HG03064 (cell line): ENCODE measurements at regions not wholly inside any gene's neighbourhood (a gene's known extent, or its start where the extent isn't known, plus 50 kb on each side); places are given as distances from the start of the nearest gene placed in this dataset.

Experiments used
- ATAC-seq: cut with Tn5 transposase; IDR thresholded peaks from one replicate; pipeline ENCODE4 v1.9.1; 2021; ENCODE audit warnings: low read depth; ENCODE audit not compliant: unreplicated experiment

- ATAC-seq, result no peak
Measured at GRCh38 chr3:113136071-113136470, 75.3 kb upstream of the BOC start.

DNA sequence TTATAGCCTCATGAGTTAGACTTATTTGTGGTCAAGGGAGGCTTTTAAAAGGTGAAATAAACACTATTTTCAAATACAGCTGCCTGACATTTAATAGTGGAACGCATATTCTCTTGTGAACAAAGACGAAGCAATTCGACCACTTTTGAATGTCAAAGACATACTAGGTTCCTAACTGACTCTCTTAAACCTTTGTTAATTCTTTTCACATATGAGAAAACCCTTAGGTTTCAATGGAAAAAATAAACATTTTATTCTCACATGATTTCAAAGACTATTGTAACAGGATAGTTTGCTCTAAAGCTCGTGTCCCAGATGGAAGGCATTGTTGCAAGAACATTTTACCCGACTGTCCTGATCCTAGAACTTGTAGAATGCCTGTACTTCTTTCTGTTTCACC is 74.8 kb upstream of the BOC start:
- no peak for ATAC-seq

GRCh38 chr3:113138839-113139743 is 72.3 kb upstream of the BOC start:
- ATAC-seq, result no peak

DNA sequence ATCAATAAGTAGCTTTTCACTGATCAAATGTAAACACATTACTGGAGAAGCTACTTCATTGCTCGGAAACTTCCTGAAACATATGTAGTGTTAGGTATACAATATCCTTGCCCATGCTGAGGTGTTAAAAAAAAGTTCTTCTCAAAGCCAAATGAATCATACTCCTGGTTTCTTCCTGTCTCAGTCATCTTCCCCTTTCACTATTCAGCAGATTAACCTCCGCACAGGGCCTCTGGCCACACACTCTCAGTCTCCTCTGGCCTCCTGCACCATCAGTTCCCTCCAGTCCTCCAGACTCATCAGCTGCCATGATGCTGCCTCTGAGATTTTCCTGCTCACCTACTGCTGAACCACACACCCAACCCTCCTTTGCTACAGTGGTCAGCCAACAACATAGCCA is 70.5 kb upstream of the BOC start:
- ATAC-seq, result no peak

DNA sequence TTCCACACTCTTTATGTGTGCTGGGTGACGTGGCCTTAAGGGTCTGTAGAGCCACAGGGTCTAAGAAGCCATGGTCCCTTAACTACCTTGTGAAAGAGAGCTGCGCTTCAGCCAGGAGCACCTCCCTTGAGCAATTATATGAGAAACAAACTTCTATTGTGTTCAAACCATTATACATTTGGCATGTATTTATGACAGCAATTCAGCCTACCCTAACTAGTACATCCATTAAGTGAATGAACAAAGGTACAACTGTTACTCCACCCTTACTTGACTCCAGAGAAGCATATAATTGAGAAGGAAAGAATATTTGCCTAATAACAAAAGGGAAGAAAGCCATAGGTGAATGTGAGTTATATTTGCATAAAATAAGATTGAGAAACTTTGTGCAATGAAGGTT is 69.8 kb upstream of the BOC start:
- ATAC-seq, result no peak

DNA sequence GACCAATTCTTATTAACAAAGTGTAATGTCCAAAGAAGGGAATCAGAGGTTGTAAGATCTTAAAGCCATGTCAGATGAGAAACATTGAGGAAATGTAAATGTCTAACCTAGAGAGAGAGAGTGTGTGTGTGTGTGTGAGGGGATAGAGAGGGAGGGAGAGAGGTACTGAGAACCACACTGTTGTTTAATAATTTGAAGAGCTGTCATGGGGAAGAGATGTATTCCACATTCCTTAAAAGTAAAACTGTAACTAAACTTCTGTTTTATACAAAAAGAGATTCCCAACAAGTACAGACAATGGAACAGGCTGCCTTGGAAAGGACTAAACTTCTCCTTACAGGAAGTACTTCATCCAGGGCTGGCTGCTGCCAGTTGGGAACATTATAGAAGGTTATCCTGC is 68.9 kb upstream of the BOC start:
- ATAC-seq, result no peak

DNA sequence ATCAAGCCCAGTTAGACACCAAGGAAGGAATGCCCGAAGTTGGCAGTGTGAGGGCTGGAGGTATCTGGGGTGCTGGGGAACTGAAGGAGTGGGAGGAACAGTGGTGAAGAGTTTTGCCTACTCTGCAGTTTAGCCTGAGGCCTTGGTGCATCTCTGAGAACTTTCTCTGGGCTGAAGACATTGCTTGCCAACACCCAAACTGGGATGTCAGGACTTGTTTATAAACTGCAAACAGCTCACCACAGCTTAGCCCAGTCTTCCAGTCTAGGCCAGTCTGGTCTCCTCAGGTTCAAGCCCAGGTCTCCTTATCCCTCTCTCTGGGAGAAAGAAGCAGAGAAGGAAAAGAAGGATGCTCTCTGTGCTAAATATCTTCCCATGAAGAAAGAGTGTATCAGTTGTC is 68.0 kb upstream of the BOC start:
- no peak for ATAC-seq

DNA sequence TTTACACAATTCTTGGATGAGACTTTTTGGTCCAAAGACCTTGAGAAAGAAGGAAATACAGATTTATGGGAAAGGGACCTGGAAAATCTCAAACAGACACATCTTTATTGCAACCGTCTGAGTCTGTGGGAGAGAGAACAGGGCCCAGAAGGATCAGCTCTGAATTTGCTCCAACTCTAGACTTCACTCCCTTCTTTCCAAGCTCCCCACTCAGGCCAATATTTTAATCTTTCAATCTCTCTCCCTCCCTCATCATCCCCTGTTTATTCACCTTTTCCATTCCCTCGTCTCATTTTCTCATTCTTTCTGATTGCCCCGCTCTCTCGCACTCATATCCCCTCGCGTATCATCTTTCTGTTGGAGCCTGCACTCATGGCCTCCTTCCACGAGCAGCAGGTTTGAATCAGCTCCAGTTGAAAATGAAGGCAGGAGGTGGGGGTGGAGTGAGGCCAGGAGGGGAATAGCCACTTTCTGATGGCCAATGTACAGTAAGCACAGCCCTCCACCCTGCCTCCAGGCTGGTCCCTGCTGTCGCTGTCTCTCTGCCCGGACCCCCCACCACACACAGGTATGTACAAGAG is 63.6 kb upstream of the BOC start:
- no peak for ATAC-seq

GRCh38 chr3:113148284-113148683 is 63.1 kb upstream of the BOC start:
- no peak for ATAC-seq

DNA sequence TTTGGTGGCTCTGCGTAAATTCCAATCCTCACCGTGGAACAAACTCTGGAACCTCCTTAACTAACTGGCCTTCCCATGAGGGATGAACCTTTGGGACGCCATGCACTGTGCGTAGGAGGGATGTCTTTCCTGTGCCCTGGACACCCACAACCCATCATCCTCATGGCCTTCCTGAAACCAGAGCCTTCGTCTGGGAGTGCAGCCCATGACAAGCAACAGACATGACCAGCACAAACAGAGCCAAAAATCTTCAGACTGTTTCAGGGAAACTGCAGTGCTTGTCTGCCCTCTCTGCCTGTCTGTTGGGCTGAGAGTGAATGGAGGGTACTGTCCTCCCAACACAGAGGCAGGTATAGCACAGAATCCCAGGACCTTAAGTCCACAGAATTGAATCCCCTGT is 61.1 kb upstream of the BOC start:
- no peak for ATAC-seq

- no peak for ATAC-seq
Measured at GRCh38 chr3:113151461-113152031, 59.8 kb upstream of the BOC start.

GRCh38 chr3:113152849-113153248 is 58.5 kb upstream of the BOC start:
- no peak for ATAC-seq

GRCh38 chr3:113153499-113154107 is 57.8 kb upstream of the BOC start:
- ATAC-seq, result no peak

DNA sequence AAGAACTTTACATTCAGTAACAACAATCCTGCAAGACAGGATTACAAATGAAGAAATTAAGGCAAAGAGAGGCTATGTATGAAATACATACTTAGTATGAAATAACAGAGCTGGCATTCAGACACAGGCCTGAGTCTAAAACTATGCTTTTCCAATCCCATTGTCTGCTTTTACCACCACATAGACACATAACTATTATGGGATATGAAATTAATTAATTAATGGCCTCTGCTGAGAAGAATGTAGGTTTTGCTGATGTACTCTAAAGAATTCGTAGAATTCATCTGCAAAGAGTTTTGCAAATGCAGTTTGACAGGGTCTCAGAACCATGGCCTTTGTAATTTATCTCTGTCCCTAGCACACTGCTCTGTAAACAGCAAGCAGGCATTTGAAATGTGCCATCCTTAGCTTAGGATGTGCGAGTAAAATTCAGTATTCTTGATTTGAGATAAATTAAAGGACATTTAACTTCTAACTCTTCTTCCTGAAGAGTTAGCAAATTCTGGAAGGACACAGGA is 54.5 kb upstream of the BOC start:
- ATAC-seq, result no peak

- no peak for ATAC-seq
Measured at GRCh38 chr3:113157408-113158030, 53.8 kb upstream of the BOC start.

DNA sequence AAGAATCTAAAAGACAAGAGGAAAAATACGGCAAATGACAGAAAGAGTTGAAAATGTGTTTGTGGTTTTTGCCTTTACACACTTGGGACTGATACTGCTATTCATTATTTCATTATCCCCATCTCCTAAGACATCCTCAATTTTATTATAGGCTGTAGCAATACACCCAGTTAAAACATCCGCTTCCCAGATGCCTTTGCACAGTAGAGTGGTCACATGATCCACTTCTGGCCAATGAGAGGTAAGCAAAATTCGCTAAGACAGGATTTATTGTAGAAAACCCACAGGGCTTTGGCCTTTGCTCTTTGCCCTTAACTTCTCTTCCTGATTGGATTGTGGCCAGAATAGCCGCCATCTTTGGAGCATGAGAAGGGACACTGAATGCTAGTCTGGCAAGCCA is 53.2 kb upstream of the BOC start:
- no peak for ATAC-seq
